ENCODE measurements at regions not wholly inside any gene's neighbourhood (a gene's known extent, or its start where the extent isn't known, plus 50 kb on each side); places are given as distances from the start of the nearest gene placed in this dataset.

GRCh38 chr4:45650545-45650944, 473.3 kb downstream of the GABRG1 start:
- TF ChIP-seq GABPA (IDR thresholded peaks at IDR 0.05; ENCODE audit: low read depth), result no peak
- DNase-seq (ENCODE audit: low read depth in 1 of 2, low spot score in 1 of 2), result no peak
- Histone ChIP-seq H3K27ac (replicated peaks) (no peak overlapping the region), H3K4me3 (replicated peaks; ENCODE audit: insufficient read depth, low read length) (no peak overlapping the region), H3K27me3 (ENCODE audit: insufficient read depth, poor library complexity, severe bottlenecking) (no peaks in the 10 kb centered on the region)

- TF ChIP-seq GABPA (IDR thresholded peaks at IDR 0.05; ENCODE audit: low read depth) (no peak), POLR2AphosphoS5 (IDR thresholded peaks at IDR 0.05; ENCODE audit: low read depth) (no peak), SPI1 (IDR thresholded peaks at IDR 0.05; ENCODE audit: borderline replicate concordance, low read depth) (no peak)
- TF ChIP-seq, protein P1, sequence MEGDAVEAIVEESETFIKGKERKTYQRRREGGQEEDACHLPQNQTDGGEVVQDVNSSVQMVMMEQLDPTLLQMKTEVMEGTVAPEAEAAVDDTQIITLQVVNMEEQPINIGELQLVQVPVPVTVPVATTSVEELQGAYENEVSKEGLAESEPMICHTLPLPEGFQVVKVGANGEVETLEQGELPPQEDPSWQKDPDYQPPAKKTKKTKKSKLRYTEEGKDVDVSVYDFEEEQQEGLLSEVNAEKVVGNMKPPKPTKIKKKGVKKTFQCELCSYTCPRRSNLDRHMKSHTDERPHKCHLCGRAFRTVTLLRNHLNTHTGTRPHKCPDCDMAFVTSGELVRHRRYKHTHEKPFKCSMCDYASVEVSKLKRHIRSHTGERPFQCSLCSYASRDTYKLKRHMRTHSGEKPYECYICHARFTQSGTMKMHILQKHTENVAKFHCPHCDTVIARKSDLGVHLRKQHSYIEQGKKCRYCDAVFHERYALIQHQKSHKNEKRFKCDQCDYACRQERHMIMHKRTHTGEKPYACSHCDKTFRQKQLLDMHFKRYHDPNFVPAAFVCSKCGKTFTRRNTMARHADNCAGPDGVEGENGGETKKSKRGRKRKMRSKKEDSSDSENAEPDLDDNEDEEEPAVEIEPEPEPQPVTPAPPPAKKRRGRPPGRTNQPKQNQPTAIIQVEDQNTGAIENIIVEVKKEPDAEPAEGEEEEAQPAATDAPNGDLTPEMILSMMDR (IDR thresholded peaks at IDR 0.05; ENCODE audit: insufficient read depth, low read length), result no peak
- TF ChIP-seq, protein P2, sequence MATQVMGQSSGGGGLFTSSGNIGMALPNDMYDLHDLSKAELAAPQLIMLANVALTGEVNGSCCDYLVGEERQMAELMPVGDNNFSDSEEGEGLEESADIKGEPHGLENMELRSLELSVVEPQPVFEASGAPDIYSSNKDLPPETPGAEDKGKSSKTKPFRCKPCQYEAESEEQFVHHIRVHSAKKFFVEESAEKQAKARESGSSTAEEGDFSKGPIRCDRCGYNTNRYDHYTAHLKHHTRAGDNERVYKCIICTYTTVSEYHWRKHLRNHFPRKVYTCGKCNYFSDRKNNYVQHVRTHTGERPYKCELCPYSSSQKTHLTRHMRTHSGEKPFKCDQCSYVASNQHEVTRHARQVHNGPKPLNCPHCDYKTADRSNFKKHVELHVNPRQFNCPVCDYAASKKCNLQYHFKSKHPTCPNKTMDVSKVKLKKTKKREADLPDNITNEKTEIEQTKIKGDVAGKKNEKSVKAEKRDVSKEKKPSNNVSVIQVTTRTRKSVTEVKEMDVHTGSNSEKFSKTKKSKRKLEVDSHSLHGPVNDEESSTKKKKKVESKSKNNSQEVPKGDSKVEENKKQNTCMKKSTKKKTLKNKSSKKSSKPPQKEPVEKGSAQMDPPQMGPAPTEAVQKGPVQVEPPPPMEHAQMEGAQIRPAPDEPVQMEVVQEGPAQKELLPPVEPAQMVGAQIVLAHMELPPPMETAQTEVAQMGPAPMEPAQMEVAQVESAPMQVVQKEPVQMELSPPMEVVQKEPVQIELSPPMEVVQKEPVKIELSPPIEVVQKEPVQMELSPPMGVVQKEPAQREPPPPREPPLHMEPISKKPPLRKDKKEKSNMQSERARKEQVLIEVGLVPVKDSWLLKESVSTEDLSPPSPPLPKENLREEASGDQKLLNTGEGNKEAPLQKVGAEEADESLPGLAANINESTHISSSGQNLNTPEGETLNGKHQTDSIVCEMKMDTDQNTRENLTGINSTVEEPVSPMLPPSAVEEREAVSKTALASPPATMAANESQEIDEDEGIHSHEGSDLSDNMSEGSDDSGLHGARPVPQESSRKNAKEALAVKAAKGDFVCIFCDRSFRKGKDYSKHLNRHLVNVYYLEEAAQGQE (IDR thresholded peaks at IDR 0.05; ENCODE audit: insufficient replicate concordance, low read depth), result no peak
- no peak overlapping the region for H3K4me3 ChIP-seq (replicated peaks; ENCODE audit: insufficient read depth, low read length)
- no peak for DNase-seq (ENCODE audit: low read depth in 1 of 2, low spot score in 1 of 2)
- no peaks in the 10 kb centered on the region for H3K27me3 ChIP-seq (ENCODE audit: insufficient read depth, poor library complexity, severe bottlenecking)
- H3K27ac ChIP-seq (replicated peaks), result no peak overlapping the region
Measured at GRCh38 chr4:45648846-45649245, 475.0 kb downstream of the GABRG1 start.

GRCh38 chr4:45647823-45648222, 476.0 kb downstream of the GABRG1 start:
- no peak for DNase-seq (ENCODE audit: low read depth in 1 of 2, low spot score in 1 of 2)
- no peak for TF ChIP-seq SPI1 (IDR thresholded peaks at IDR 0.05; ENCODE audit: borderline replicate concordance, low read depth)
- TF ChIP-seq, protein P2 (IDR thresholded peaks at IDR 0.05; ENCODE audit: insufficient replicate concordance, low read depth), result no peak
- no peak for TF ChIP-seq GABPA (IDR thresholded peaks at IDR 0.05; ENCODE audit: low read depth)
- no peak for TF ChIP-seq POLR2AphosphoS5 (IDR thresholded peaks at IDR 0.05; ENCODE audit: low read depth)
- TF ChIP-seq, protein P1 (IDR thresholded peaks at IDR 0.05; ENCODE audit: insufficient read depth, low read length), result no peak
- no peak overlapping the region for H3K27ac ChIP-seq (replicated peaks)
- no peak overlapping the region for H3K4me3 ChIP-seq (replicated peaks; ENCODE audit: insufficient read depth, low read length)
- no peaks in the 10 kb centered on the region for H3K27me3 ChIP-seq (ENCODE audit: insufficient read depth, poor library complexity, severe bottlenecking)

GRCh38 chr4:45646885-45647590, 476.8 kb downstream of the GABRG1 start:
- TF ChIP-seq POLR2AphosphoS5 (IDR thresholded peaks at IDR 0.05; ENCODE audit: low read depth) (no peak), SPI1 (IDR thresholded peaks at IDR 0.05; ENCODE audit: borderline replicate concordance, low read depth) (no peak)
- TF ChIP-seq, protein P2 (IDR thresholded peaks at IDR 0.05; ENCODE audit: insufficient replicate concordance, low read depth), result no peak
- TF ChIP-seq, protein P1 (IDR thresholded peaks at IDR 0.05; ENCODE audit: insufficient read depth, low read length), result no peak
- H3K27ac ChIP-seq (replicated peaks), result no peak overlapping the region
- no peak for DNase-seq (ENCODE audit: low read depth in 1 of 2, low spot score in 1 of 2)
- H3K4me3 ChIP-seq (replicated peaks; ENCODE audit: insufficient read depth, low read length), result no peak overlapping the region
- H3K27me3 ChIP-seq (ENCODE audit: insufficient read depth, poor library complexity, severe bottlenecking), result no peaks in the 10 kb centered on the region
